Activated B cell treated with CpG ODN at 0.5 μM for 24 hours (primary cell): ENCODE measurements at regions not wholly inside any gene's neighbourhood (a gene's known extent, or its start where the extent isn't known, plus 50 kb on each side); places are given as distances from the start of the nearest gene placed in this dataset.
"Not testable (repeated sequence)": the region's sequence is repeated elsewhere in the genome, so short reads cannot be mapped to it uniquely, and the experiment has no call there.

Source experiments
- ATAC-seq: fragments of 200-7000 bp; cut with Tn5 transposase; one replicate; pipeline ENCODE4 v1.10.0; 2021; ENCODE audit warnings: low read depth, mild to moderate bottlenecking, moderate library complexity
- CTCF ChIA-PET: fragments of 350-600 bp; sonication (Branson Sonifier 250); formaldehyde crosslinking; loops from one replicate; lab custom pipeline; 2021; ENCODE audit warnings: antibody characterized with exemption; lab: Charles Lee
- POLR2A ChIA-PET: fragments of 350-600 bp; sonication (Branson Sonifier 250); formaldehyde crosslinking; loops from one replicate; lab custom pipeline; 2021; ENCODE audit warnings: antibody characterized with exemption; lab: Charles Lee
- DNase-seq: peaks from one replicate; pipeline ENCODE4 v3.0.0; 2022
- H3K27ac Mint-ChIP-seq: one replicate; pipeline ENCODE4 v1.8.0; 2020; ENCODE audit warnings: mixed read lengths
- H3K27me3 Mint-ChIP-seq: one replicate; pipeline ENCODE4 v1.8.0; 2021; ENCODE audit warnings: mixed read lengths
- H3K36me3 Mint-ChIP-seq: one replicate; pipeline ENCODE4 v1.8.0; 2021; ENCODE audit warnings: low read depth, mixed read lengths
- H3K4me1 Mint-ChIP-seq: one replicate; pipeline ENCODE4 v1.8.0; 2021; ENCODE audit warnings: mixed read lengths
- H3K4me3 Mint-ChIP-seq: one replicate; pipeline ENCODE4 v1.8.0; 2020; ENCODE audit warnings: mild to moderate bottlenecking, mixed read lengths
- H3K9me3 Mint-ChIP-seq: one replicate; pipeline ENCODE4 v1.8.0; 2020; ENCODE audit warnings: mixed read lengths
- intact Hi-C: fragments of 100-400 bp; cut with micrococcal nuclease; formaldehyde crosslinking; loops from one replicate; pipeline ENCODE4 v1.15.1; 2024

GRCh38 chr16:16519395-16519794 is 140.5 kb downstream of the NPIPA7 start:
- H3K36me3 Mint-ChIP-seq, H3K4me1 Mint-ChIP-seq, DNase-seq, H3K27ac Mint-ChIP-seq, ATAC-seq, H3K4me3 Mint-ChIP-seq, intact Hi-C loops, CTCF ChIA-PET, POLR2A ChIA-PET, H3K9me3 Mint-ChIP-seq, H3K27me3 Mint-ChIP-seq: not testable (repeated sequence)

GRCh38 chr16:16521239-16522002 is 142.5 kb downstream of the NPIPA7 start:
- H3K4me1 Mint-ChIP-seq, CTCF ChIA-PET, H3K27ac Mint-ChIP-seq, POLR2A ChIA-PET, H3K36me3 Mint-ChIP-seq, H3K9me3 Mint-ChIP-seq, intact Hi-C loops, DNase-seq, H3K27me3 Mint-ChIP-seq, H3K4me3 Mint-ChIP-seq, ATAC-seq: not testable (repeated sequence)

- H3K9me3 Mint-ChIP-seq, CTCF ChIA-PET, intact Hi-C loops, H3K4me3 Mint-ChIP-seq, POLR2A ChIA-PET, H3K4me1 Mint-ChIP-seq, H3K27me3 Mint-ChIP-seq, H3K27ac Mint-ChIP-seq, ATAC-seq, H3K36me3 Mint-ChIP-seq, DNase-seq: not testable (repeated sequence)
These were observed 148.1 kb downstream of the NPIPA7 start for GRCh38 chr16:16526998-16527397.

- ATAC-seq, H3K36me3 Mint-ChIP-seq, POLR2A ChIA-PET, H3K4me3 Mint-ChIP-seq, H3K9me3 Mint-ChIP-seq, intact Hi-C loops, H3K27ac Mint-ChIP-seq, H3K27me3 Mint-ChIP-seq, H3K4me1 Mint-ChIP-seq, CTCF ChIA-PET, DNase-seq: not testable (repeated sequence)
These were observed 151.8 kb downstream of the NPIPA7 start for GRCh38 chr16:16530744-16531143.

GRCh38 chr16:16535565-16535964 is 156.6 kb downstream of the NPIPA7 start:
- H3K4me1 Mint-ChIP-seq, H3K27me3 Mint-ChIP-seq, DNase-seq, POLR2A ChIA-PET, H3K4me3 Mint-ChIP-seq, ATAC-seq, H3K36me3 Mint-ChIP-seq, CTCF ChIA-PET, H3K9me3 Mint-ChIP-seq, H3K27ac Mint-ChIP-seq, intact Hi-C loops: not testable (repeated sequence)

GRCh38 chr16:16536151-16536550 is 157.2 kb downstream of the NPIPA7 start:
- H3K4me3 Mint-ChIP-seq, ATAC-seq, DNase-seq, intact Hi-C loops, H3K36me3 Mint-ChIP-seq, H3K27ac Mint-ChIP-seq, CTCF ChIA-PET, H3K9me3 Mint-ChIP-seq, H3K4me1 Mint-ChIP-seq, POLR2A ChIA-PET, H3K27me3 Mint-ChIP-seq: not testable (repeated sequence)

GRCh38 chr16:16549710-16550109 is 170.8 kb downstream of the NPIPA7 start:
- POLR2A ChIA-PET, DNase-seq, H3K27me3 Mint-ChIP-seq, H3K4me3 Mint-ChIP-seq, H3K4me1 Mint-ChIP-seq, ATAC-seq, CTCF ChIA-PET, H3K36me3 Mint-ChIP-seq, intact Hi-C loops, H3K27ac Mint-ChIP-seq, H3K9me3 Mint-ChIP-seq: not testable (repeated sequence)

GRCh38 chr16:16550824-16551223 is 171.9 kb downstream of the NPIPA7 start:
- H3K4me1 Mint-ChIP-seq, CTCF ChIA-PET, H3K27ac Mint-ChIP-seq, H3K36me3 Mint-ChIP-seq, H3K4me3 Mint-ChIP-seq, H3K27me3 Mint-ChIP-seq, POLR2A ChIA-PET, ATAC-seq, intact Hi-C loops, DNase-seq, H3K9me3 Mint-ChIP-seq: not testable (repeated sequence)

- DNase-seq, CTCF ChIA-PET, H3K36me3 Mint-ChIP-seq, H3K4me1 Mint-ChIP-seq, H3K27ac Mint-ChIP-seq, POLR2A ChIA-PET, ATAC-seq, H3K27me3 Mint-ChIP-seq, H3K4me3 Mint-ChIP-seq, H3K9me3 Mint-ChIP-seq, intact Hi-C loops: not testable (repeated sequence)
These were observed 173.9 kb downstream of the NPIPA7 start for GRCh38 chr16:16552819-16553340.

- H3K4me1 Mint-ChIP-seq, H3K27me3 Mint-ChIP-seq, H3K4me3 Mint-ChIP-seq, intact Hi-C loops, H3K27ac Mint-ChIP-seq, CTCF ChIA-PET, H3K9me3 Mint-ChIP-seq, H3K36me3 Mint-ChIP-seq, DNase-seq, ATAC-seq, POLR2A ChIA-PET: not testable (repeated sequence)
These were observed 180.3 kb downstream of the NPIPA7 start for GRCh38 chr16:16559179-16559740.

- H3K4me1 Mint-ChIP-seq, CTCF ChIA-PET, DNase-seq, H3K4me3 Mint-ChIP-seq, H3K36me3 Mint-ChIP-seq, H3K9me3 Mint-ChIP-seq, POLR2A ChIA-PET, H3K27me3 Mint-ChIP-seq, H3K27ac Mint-ChIP-seq, intact Hi-C loops, ATAC-seq: not testable (repeated sequence)
These were observed 182.6 kb downstream of the NPIPA7 start for GRCh38 chr16:16561532-16561931.

- CTCF ChIA-PET, H3K4me3 Mint-ChIP-seq, H3K27me3 Mint-ChIP-seq, intact Hi-C loops, H3K27ac Mint-ChIP-seq, H3K36me3 Mint-ChIP-seq, POLR2A ChIA-PET, ATAC-seq, H3K9me3 Mint-ChIP-seq, H3K4me1 Mint-ChIP-seq, DNase-seq: not testable (repeated sequence)
These were observed 185.0 kb downstream of the NPIPA7 start for GRCh38 chr16:16563962-16564361.
